NCI-H748 (cell line): ENCODE measurements at regions not wholly inside any gene's neighbourhood (a gene's known extent, or its start where the extent isn't known, plus 50 kb on each side); places are given as distances from the start of the nearest gene placed in this dataset.

Source experiments
- DNase-seq: peaks from one replicate; lab custom pipeline; 2025; ENCODE audit not compliant: unreplicated experiment; lab: John Stamatoyannopoulos, UW

GRCh38 chrX:20437683-20438082 is 171.0 kb upstream of the RPS6KA3 start:
- no peak for DNase-seq

DNA sequence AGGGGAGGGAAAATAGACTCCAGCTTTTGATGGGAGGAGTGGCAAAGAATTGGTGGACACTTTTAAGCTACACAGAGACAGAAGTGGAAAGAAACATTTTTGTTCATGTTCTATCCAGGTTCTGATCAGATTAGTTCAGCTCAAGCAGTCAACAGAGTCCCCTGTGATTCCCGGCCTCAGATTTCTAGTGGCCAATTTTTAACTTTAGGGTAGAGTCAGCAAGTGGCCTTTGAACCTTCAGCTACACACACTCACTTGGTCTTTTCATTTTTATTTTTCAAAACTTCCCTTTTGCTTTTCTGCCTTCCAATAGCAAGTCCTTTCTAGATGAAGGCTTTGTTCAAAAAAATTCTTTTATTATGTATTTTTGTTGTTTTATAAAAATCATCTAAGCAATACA is 169.2 kb upstream of the RPS6KA3 start:
- DNase-seq: no peak

DNA sequence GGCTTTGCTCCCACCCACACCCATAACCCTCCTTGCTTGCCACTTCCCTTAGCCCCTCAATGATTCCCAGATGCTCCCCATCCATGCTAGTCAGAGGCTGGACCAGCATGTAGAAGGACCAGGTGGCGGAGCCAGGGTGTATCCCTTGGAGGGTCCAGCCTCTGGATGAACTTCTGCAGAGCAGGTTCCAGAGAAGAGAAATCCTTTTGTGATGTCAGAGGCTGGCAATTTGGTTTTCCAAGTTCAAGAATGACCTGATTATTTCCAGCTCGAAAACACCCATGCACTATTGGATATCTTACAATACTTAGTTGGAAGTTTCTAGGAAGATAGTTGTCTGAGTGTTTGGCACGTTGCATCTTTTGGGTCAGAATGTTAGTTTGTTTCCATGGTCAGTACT is 168.3 kb upstream of the RPS6KA3 start:
- no peak for DNase-seq

DNA sequence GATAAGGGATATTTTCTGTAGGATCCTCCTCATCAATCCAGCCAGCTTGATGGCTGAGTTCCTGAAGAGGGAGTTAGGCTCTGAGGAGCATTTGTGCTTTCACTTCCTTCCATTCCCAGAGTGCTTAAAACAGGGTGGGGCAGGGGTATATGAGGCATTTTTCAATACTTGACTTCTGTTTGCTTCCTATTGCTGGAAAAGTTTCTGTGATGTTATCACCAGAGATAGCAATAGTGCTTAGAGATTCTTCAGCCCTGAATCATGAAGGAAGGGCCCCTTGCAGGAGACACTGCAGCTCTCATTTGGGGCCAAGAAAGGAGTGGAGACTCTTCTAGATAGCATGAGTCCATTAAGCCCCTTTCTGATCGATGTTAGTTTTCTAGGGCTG is 166.7 kb upstream of the RPS6KA3 start:
- no peak for DNase-seq

- no peak for DNase-seq
Measured at GRCh38 chrX:20432746-20433387, 166.2 kb upstream of the RPS6KA3 start.

- no peak for DNase-seq
Measured at GRCh38 chrX:20432048-20432447, 165.3 kb upstream of the RPS6KA3 start.

- DNase-seq: no peak
Measured at GRCh38 chrX:20431486-20431885, 164.8 kb upstream of the RPS6KA3 start.

- no peak for DNase-seq
Measured at GRCh38 chrX:20427173-20427770, 160.6 kb upstream of the RPS6KA3 start.

GRCh38 chrX:20421697-20422096 is 155.0 kb upstream of the RPS6KA3 start:
- no peak for DNase-seq

GRCh38 chrX:20421275-20421674 is 154.6 kb upstream of the RPS6KA3 start:
- DNase-seq: no peak

- no peak for DNase-seq
Measured at GRCh38 chrX:20420058-20420457, 153.3 kb upstream of the RPS6KA3 start.

DNA sequence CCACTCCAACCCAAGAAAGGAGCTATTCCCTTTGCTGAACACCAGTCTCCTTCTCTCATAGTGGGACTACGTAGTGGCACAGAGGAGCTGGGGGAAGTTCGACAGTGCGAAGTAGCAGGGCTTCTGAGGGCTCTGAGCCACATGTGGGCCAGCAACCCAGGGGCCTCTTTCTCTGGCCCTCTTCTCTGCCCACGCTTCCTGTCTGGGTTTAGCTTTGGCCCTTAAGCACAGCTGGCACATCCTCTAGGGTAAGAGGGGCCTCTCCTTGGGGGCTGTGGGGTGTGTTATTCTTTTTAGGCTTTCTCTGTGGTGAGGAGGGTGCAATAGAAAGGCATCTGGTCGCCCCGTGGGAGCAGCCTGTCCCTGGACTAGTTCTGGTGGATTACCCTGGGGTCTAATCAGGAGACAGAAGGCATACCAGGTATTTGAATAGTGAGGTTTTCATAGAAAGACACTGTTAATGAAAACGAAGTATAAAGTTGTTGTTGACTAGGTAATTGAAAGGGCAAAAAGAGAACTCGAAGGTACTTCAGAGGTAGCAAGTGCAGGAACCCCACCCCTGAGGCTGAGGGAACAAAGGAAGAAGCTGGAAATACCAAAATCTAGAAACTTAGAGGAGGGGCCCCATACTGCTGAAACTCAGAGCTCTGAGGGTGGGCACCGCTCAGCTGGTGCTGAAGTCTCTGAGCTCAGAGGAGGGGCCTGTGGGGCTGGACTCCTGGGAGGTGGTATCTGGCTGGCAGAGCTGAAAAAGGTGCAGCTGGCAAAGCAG is 151.9 kb upstream of the RPS6KA3 start:
- no peak for DNase-seq

DNA sequence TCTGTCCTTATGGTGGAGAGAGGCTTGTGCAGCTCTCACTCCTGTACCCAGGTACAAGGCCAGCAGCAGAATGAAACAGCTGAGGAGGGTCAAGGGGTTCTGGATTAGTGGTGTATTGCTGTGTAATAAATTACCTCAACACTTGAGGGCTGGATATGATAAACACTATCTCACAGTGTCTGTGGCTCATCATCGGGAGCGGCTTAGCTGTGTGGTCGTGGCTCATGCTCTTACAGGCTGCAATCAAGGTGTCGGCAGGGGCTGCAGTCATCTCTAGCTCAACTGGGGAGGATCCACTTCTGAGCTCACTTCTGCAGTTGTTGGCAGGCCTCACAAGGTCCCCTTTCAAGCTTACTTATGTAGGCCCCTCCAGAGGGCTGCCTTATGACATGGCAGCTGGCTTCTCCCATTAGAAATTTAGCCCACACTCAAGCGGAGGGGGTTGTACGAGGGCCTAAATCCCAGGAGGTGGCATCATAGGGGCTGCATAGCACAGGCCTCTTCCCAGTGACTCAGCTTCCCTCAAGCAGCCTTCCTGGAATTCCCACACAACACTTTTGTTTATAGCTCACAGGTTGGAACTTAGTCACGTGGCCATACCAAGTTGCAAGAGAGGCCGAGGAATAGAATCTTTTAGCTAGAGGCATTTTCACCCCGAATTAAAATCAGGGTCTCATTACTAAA is 148.2 kb upstream of the RPS6KA3 start:
- DNase-seq: no peak

DNA sequence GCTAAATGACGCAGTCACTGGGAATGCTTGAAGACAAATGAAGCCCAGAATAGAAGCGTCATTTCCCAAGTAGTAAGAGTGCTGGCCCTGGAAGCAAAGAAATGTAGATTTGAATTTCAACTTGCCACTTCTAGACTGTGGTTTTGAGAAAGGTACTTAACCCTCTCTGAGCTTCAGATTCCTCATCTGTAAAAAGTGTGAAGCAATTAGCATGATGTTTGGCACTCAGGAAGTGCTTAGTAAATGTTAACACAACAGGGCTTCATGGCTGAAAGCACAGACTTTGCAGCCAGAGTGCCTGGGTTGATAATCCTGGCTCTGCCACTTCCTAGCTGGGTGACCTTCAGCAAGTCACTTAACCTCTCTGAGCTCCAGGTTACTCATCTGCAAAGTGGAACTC is 147.4 kb upstream of the RPS6KA3 start:
- DNase-seq: no peak

DNA sequence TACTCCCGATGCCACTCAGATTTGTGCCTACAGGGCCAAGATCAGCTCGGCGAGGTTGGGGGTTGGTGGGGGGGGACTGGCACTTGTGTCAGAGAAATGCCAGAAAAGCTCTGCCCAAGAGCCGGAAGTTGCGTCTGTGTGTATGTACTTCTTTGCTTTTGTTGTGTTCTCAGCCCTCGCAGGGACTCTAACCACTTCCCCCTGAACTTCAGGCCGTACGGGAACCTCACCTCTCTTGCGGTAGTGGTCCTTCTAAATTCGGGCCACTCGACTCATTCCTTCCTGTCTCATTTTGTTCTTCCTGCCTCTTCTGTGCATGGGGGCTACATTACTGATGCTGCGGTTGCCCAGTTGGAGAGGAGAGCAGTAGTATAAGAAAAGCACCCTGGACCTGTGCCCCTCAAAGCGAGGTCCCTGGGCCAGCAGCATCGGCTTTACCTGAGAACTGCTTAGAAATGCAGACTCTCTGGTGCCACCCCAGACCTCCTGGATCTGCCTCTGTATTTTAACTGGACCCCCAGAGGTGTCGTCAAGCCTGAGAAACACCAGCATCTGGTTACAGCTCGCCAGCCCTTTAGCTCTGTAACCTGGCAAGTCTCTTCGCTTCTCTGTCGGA is 146.3 kb upstream of the RPS6KA3 start:
- DNase-seq: no peak

- DNase-seq: no peak
Measured at GRCh38 chrX:20410540-20410939, 143.8 kb upstream of the RPS6KA3 start.

- DNase-seq: peak; percentile 27
Measured at GRCh38 chrX:20409991-20410390, 143.3 kb upstream of the RPS6KA3 start.

DNA sequence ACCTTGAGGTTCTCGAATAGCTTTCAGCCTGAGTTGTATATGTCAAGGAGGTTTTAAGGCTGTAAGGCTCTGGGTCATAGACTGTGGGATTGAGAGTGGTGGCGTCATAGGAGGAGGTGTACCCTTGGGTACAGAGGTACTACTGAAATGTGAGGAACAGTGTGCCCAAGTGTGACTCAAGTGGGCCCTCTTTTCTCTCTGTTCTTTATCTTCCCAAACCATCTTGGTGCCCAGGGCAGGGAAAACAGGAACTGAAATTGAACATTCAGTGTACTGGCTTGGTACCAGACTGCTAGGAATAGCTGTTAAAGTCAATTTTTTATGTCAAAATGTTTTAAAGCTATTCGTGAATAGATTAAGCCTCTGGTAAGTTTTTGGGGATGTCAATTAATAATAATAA is 136.2 kb upstream of the RPS6KA3 start:
- DNase-seq: no peak

DNA sequence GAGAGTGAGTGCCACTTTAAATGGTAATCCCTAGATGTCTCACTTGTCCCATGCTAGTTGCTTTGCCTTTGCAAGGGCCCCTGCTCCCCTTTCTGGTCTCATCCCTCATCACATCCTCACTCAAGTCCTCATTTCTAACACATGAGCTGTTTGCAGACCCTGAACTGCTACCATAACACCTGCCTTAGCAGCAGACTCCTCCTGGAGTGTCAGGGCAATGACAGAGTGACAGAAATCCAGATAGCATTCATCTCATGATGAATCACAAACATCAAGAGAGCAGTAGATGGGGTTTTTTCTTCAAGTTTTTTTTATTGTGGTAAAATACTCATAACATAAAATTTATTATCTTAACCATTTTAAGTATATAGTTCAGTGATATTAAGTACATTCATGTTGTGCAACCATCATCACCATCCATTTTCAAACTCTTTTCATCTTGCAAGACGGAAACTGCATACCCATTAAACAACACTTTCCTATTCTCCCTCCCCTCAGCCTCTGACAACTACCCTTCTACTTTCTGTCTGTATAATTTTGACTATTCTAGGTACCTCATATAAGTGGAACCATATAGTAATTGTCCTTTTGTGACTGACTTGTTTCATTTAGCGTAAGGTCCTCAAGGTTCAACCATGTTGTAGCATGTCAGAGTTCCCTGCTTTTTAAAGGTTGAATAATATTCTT is 133.2 kb upstream of the RPS6KA3 start:
- no peak for DNase-seq

- no peak for DNase-seq
Measured at GRCh38 chrX:20397587-20397986, 130.9 kb upstream of the RPS6KA3 start.

GRCh38 chrX:20394451-20394850 is 127.7 kb upstream of the RPS6KA3 start:
- no peak for DNase-seq
